GM18517 (cell line): ENCODE measurements at regions not wholly inside any gene's neighbourhood (a gene's known extent, or its start where the extent isn't known, plus 50 kb on each side); places are given as distances from the start of the nearest gene placed in this dataset.

Experiments used
- ATAC-seq: cut with Tn5 transposase; IDR thresholded peaks from one replicate; pipeline ENCODE4 v1.9.1; 2021; ENCODE audit warnings: mild to moderate bottlenecking, moderate library complexity; ENCODE audit not compliant: unreplicated experiment

GRCh38 chr7:24510759-24511158, 62.5 kb upstream of the PALS2 start:
- no peak for ATAC-seq

GRCh38 chr7:24517166-24517565, 56.1 kb upstream of the PALS2 start:
- ATAC-seq = no peak

GRCh38 chr7:24521917-24522623, 51.2 kb upstream of the PALS2 start:
- no peak for ATAC-seq
